Hepatocyte (in vitro differentiated cells): ENCODE measurements at regions not wholly inside any gene's neighbourhood (a gene's known extent, or its start where the extent isn't known, plus 50 kb on each side); places are given as distances from the start of the nearest gene placed in this dataset.
A peak's percentile ranks its signal among the peaks of the same experiment; 100 is the strongest.

Experiments used
- DNase-seq: peaks from one replicate; pipeline ENCODE4 v3.0.0-alpha.2; 2016; ENCODE audit warnings: low spot score
- H2AFZ ChIP-seq: fragments of 200-600 bp; sonication (generic); 2 replicates; pipeline ENCODE4 v1.6.0; 2016; ENCODE audit warnings: antibody characterized with exemption, mild to moderate bottlenecking
- H3K27ac ChIP-seq: fragments of 200-600 bp; sonication (generic); 2 replicates; pipeline ENCODE4 v1.5.1; 2016; ENCODE audit warnings: mild to moderate bottlenecking
- H3K27me3 ChIP-seq: fragments of 200-600 bp; sonication (generic); 2 replicates; pipeline ENCODE4 v1.6.1; 2016
- H3K36me3 ChIP-seq: fragments of 200-600 bp; sonication (generic); replicated peaks from 2 replicates; pipeline ENCODE4 v1.5.1; 2016; ENCODE audit warnings: low read depth; ENCODE audit not compliant: insufficient read depth
- H3K4me1 ChIP-seq: fragments of 200-600 bp; sonication (generic); 2 replicates; pipeline ENCODE4 v1.5.1; 2016; ENCODE audit warnings: mild to moderate bottlenecking, moderate library complexity; ENCODE audit not compliant: insufficient read depth
- H3K4me2 ChIP-seq: fragments of 200-600 bp; sonication (generic); 2 replicates; pipeline ENCODE4 v1.6.0; 2016
- H3K4me3 ChIP-seq: fragments of 200-600 bp; sonication (generic); 2 replicates; pipeline ENCODE4 v1.5.1; 2016; ENCODE audit warnings: mild to moderate bottlenecking
- H3K79me2 ChIP-seq: fragments of 200-600 bp; sonication (generic); 2 replicates; pipeline ENCODE4 v1.6.0; 2017; ENCODE audit warnings: mild to moderate bottlenecking
- H3K9me2 ChIP-seq: fragments of 200-600 bp; sonication (generic); replicated peaks from 2 replicates; pipeline ENCODE4 v1.6.0; 2017; ENCODE audit warnings: mild to moderate bottlenecking; ENCODE audit not compliant: insufficient read depth
- H3K9me3 ChIP-seq: fragments of 200-600 bp; sonication (generic); 2 replicates; pipeline ENCODE4 v1.5.1; 2016; ENCODE audit warnings: low read depth, mild to moderate bottlenecking
- H4K20me1 ChIP-seq: fragments of 200-600 bp; sonication (generic); 2 replicates; pipeline ENCODE4 v1.6.0; 2016; ENCODE audit warnings: mild to moderate bottlenecking; ENCODE audit not compliant: insufficient read depth, poor library complexity, severe bottlenecking
- CTCF ChIP-seq: fragments of 200-600 bp; sonication (generic); IDR thresholded peaks from 2 replicates; pipeline ENCODE4 v1.5.1; 2016; ENCODE audit warnings: antibody characterized with exemption, mild to moderate bottlenecking; ENCODE audit not compliant: poor library complexity
- EZH2 ChIP-seq: fragments of 200-600 bp; sonication (generic); IDR thresholded peaks from 2 replicates; pipeline ENCODE4 v1.6.1; 2016; ENCODE audit warnings: antibody characterized with exemption, mild to moderate bottlenecking, borderline replicate concordance
- EZH2phosphoT487 ChIP-seq: fragments of 200-600 bp; sonication (generic); IDR thresholded peaks from one replicate; pipeline ENCODE4 v1.6.1; 2018; ENCODE audit warnings: antibody characterized with exemption, mild to moderate bottlenecking, low read depth, moderate library complexity; ENCODE audit not compliant: unreplicated experiment, severe bottlenecking
- WGBS: methylation state at CpG from one replicate; pipeline ENCODE4 v1.1.6; 2016; ENCODE audit warnings: low lambda C conversion rate; ENCODE audit errors: missing lambda C conversion rate; 5-methylcytosine and 5-hydroxymethylcytosine counted together

- Histone ChIP-seq H2AFZ (no peak overlapping the region), H3K27me3 (no peaks in the 10 kb centered on the region), H3K4me3 (no peak overlapping the region), H3K79me2 (no peaks in the 10 kb centered on the region), H3K36me3 (no peaks in the 10 kb centered on the region), H3K27ac (no peak overlapping the region), H3K9me3 (no peaks in the 10 kb centered on the region), H3K4me1 (no peaks in the 10 kb centered on the region), H4K20me1 (no peaks in the 10 kb centered on the region), H3K9me2 (no peaks in the 10 kb centered on the region), H3K4me2 (no peak overlapping the region)
- WGBS: 56% methylated on average over 1 of the region's 1 CpG
- DNase-seq: no peak
- no peak for TF ChIP-seq CTCF
- no peak for TF ChIP-seq EZH2
- TF ChIP-seq EZH2phosphoT487: no peak
These were observed 123.7 kb upstream of the KCNIP4 start for GRCh38 chr4:22072240-22072639.

- no peaks in the 10 kb centered on the region for H3K4me1 ChIP-seq
- no peak for DNase-seq
- no peaks in the 10 kb centered on the region for H3K79me2 ChIP-seq
- WGBS: 78% methylated on average over 1 of the region's 1 CpG
- no peak overlapping the region for H3K4me3 ChIP-seq
- H4K20me1 ChIP-seq: no peaks in the 10 kb centered on the region
- no peaks in the 10 kb centered on the region for H3K9me3 ChIP-seq
- no peaks in the 10 kb centered on the region for H3K36me3 ChIP-seq
- H2AFZ ChIP-seq: no peak overlapping the region
- TF ChIP-seq CTCF (no peak), EZH2 (no peak), EZH2phosphoT487 (no peak)
- no peak overlapping the region for H3K4me2 ChIP-seq
- no peaks in the 10 kb centered on the region for H3K27me3 ChIP-seq
- no peak overlapping the region for H3K27ac ChIP-seq
- no peaks in the 10 kb centered on the region for H3K9me2 ChIP-seq
These were observed 123.2 kb upstream of the KCNIP4 start for GRCh38 chr4:22071749-22072148.

- no peaks in the 10 kb centered on the region for H3K36me3 ChIP-seq
- no peak overlapping the region for H3K4me3 ChIP-seq
- H3K9me3 ChIP-seq: no peaks in the 10 kb centered on the region
- H3K27me3 ChIP-seq: no peaks in the 10 kb centered on the region
- no peak for DNase-seq
- H3K4me1 ChIP-seq: no peaks in the 10 kb centered on the region
- TF ChIP-seq EZH2: no peak
- no peak for TF ChIP-seq EZH2phosphoT487
- no peak for TF ChIP-seq CTCF
- H3K9me2 ChIP-seq: no peaks in the 10 kb centered on the region
- H3K4me2 ChIP-seq: no peak overlapping the region
- H4K20me1 ChIP-seq: no peaks in the 10 kb centered on the region
- H3K27ac ChIP-seq: no peak overlapping the region
- H3K79me2 ChIP-seq: no peaks in the 10 kb centered on the region
- WGBS: 65% methylated on average over 2 of the region's 2 CpGs
- no peak overlapping the region for H2AFZ ChIP-seq
These were observed 121.7 kb upstream of the KCNIP4 start for GRCh38 chr4:22070256-22070655.

- Histone ChIP-seq H3K4me3 (no peak overlapping the region), H3K27ac (no peak overlapping the region), H3K36me3 (no peaks in the 10 kb centered on the region), H3K4me2 (no peak overlapping the region), H4K20me1 (no peaks in the 10 kb centered on the region), H3K27me3 (no peaks in the 10 kb centered on the region), H2AFZ (no peak overlapping the region), H3K9me2 (no peaks in the 10 kb centered on the region), H3K9me3 (no peaks in the 10 kb centered on the region), H3K79me2 (no peaks in the 10 kb centered on the region), H3K4me1 (no peaks in the 10 kb centered on the region)
- DNase-seq: peak; percentile 13
- TF ChIP-seq CTCF: no peak
- no peak for TF ChIP-seq EZH2phosphoT487
- no peak for TF ChIP-seq EZH2
- 81% methylated on average over 1 of the region's 1 CpG for WGBS
These were observed 115.0 kb upstream of the KCNIP4 start for GRCh38 chr4:22063613-22064012.
